Ascending aorta (tissue), 2 donors: ENCODE measurements at regions not wholly inside any gene's neighbourhood (a gene's known extent, or its start where the extent isn't known, plus 50 kb on each side); places are given as distances from the start of the nearest gene placed in this dataset.

Source experiments
- DNase-seq, 2 donors: peaks; one replicate each; pipeline ENCODE4 v3.0.0-alpha.2; 2019; ENCODE audit warnings: low spot score in 2 of 2
- H3K27ac ChIP-seq, 2 donors: fragments of 200-600 bp; sonication (generic); one replicate each; pipeline ENCODE4 v1.5.1; 2016 to 2017; ENCODE audit warnings: mild to moderate bottlenecking in 1 of 2
- H3K27me3 ChIP-seq: fragments of 200-600 bp; sonication (generic); one replicate; pipeline ENCODE4 v1.5.1; 2017
- H3K36me3 ChIP-seq, 2 donors: fragments of 200-600 bp; sonication (generic); one replicate each; pipeline ENCODE4 v1.5.1; 2016
- H3K4me1 ChIP-seq, 2 donors: fragments of 200-600 bp; sonication (generic); one replicate each; pipeline ENCODE4 v1.5.1; 2016 to 2017; ENCODE audit warnings: mild to moderate bottlenecking in 1 of 2
- H3K4me3 ChIP-seq, 2 donors: fragments of 200-600 bp; sonication (generic); one replicate each; pipeline ENCODE4 v1.5.1; 2016 to 2017; ENCODE audit warnings: mild to moderate bottlenecking in 1 of 2
- H3K9me3 ChIP-seq, 2 donors: fragments of 200-600 bp; sonication (generic); one replicate each; pipeline ENCODE4 v1.5.1; 2016
- CTCF ChIP-seq, 3 experiments: fragments of 200-600 bp in 2 of 3; fragments of 450-650 bp in 1 of 3; sonication (generic) in 2 of 3; IDR thresholded peaks; one replicate each; pipeline ENCODE4 v1.5.1; 2016 to 2019; ENCODE audit warnings: antibody characterized with exemption in 3 of 3, mild to moderate bottlenecking in 1 of 3, moderate library complexity in 1 of 3
- intact Hi-C: fragments of 100-400 bp; cut with DNase I; formaldehyde crosslinking; loops from one replicate; pipeline ENCODE4 v1.15.1; 2023

GRCh38 chr7:117990834-117991233 is 117.6 kb upstream of the CTTNBP2 start:
- Histone ChIP-seq H3K9me3 (no peaks in the 10 kb centered on the region), H3K4me3 (no peak overlapping the region), H3K27me3 (no peaks in the 10 kb centered on the region), H3K4me1 (no peaks in the 10 kb centered on the region), H3K27ac (no peak overlapping the region), H3K36me3 (no peaks in the 10 kb centered on the region)
- intact Hi-C loops = no loop called here
- DNase-seq = no peak
- TF ChIP-seq CTCF (IDR thresholded peaks at IDR 0.05) = no peak

GRCh38 chr7:117992635-117993376 is 119.6 kb upstream of the CTTNBP2 start:
- H3K27me3 ChIP-seq = no peaks in the 10 kb centered on the region
- H3K4me3 ChIP-seq = no peak overlapping the region
- no peaks in the 10 kb centered on the region for H3K4me1 ChIP-seq
- no peak for TF ChIP-seq CTCF (IDR thresholded peaks at IDR 0.05)
- intact Hi-C loops = no loop called here
- no peak overlapping the region for H3K27ac ChIP-seq
- no peaks in the 10 kb centered on the region for H3K36me3 ChIP-seq
- H3K9me3 ChIP-seq = no peaks in the 10 kb centered on the region
- no peak for DNase-seq

GRCh38 chr7:117993377-117994003 is 120.2 kb upstream of the CTTNBP2 start:
- Histone ChIP-seq H3K36me3 (no peaks in the 10 kb centered on the region), H3K4me1 (no peaks in the 10 kb centered on the region), H3K4me3 (no peak overlapping the region), H3K9me3 (no peaks in the 10 kb centered on the region), H3K27ac (no peak overlapping the region), H3K27me3 (no peaks in the 10 kb centered on the region)
- intact Hi-C loops = no loop called here
- TF ChIP-seq CTCF (IDR thresholded peaks at IDR 0.05) = peak in 1 of 3 experiments; percentile 15
- no peak for DNase-seq

GRCh38 chr7:117995850-117996650 is 122.8 kb upstream of the CTTNBP2 start:
- no peak for TF ChIP-seq CTCF (IDR thresholded peaks at IDR 0.05)
- Histone ChIP-seq H3K9me3 (no peaks in the 10 kb centered on the region), H3K4me1 (no peaks in the 10 kb centered on the region), H3K4me3 (no peak overlapping the region), H3K27me3 (no peaks in the 10 kb centered on the region), H3K36me3 (no peaks in the 10 kb centered on the region), H3K27ac (no peak overlapping the region)
- no peak for DNase-seq
- intact Hi-C loops = no loop called here

- Histone ChIP-seq H3K4me1 (no peaks in the 10 kb centered on the region), H3K27ac (no peak overlapping the region), H3K4me3 (no peak overlapping the region), H3K27me3 (no peaks in the 10 kb centered on the region), H3K9me3 (no peaks in the 10 kb centered on the region), H3K36me3 (no peaks in the 10 kb centered on the region)
- intact Hi-C loops = no loop called here
- DNase-seq = no peak
- no peak for TF ChIP-seq CTCF (IDR thresholded peaks at IDR 0.05)
These were observed 124.9 kb upstream of the CTTNBP2 start for GRCh38 chr7:117997862-117998825.
